ENCODE measurements at regions not wholly inside any gene's neighbourhood (a gene's known extent, or its start where the extent isn't known, plus 50 kb on each side); places are given as distances from the start of the nearest gene placed in this dataset.

GRCh38 chr20:9935285-9935684 is 96.4 kb upstream of the PAK5 start:
- Histone ChIP-seq H3K27ac (no peak overlapping the region), H3K36me3 (no peaks in the 10 kb centered on the region), H3K4me1 (no peaks in the 10 kb centered on the region), H3K27me3 (no peaks in the 10 kb centered on the region), H3K4me3 (no peak overlapping the region), H3K9me3 (peaks cover 0 to 5% (median 0%) of the 10 kb centered on the region in 3 donors)
- intact Hi-C loops (cut with DNase I; ENCODE audit: low total_unique reads) = no loop called here
- no peak for DNase-seq
- TF ChIP-seq CTCF (IDR thresholded peaks at IDR 0.05) = no peak

- no peak for DNase-seq
- H3K4me1 ChIP-seq = no peaks in the 10 kb centered on the region
- no peak for TF ChIP-seq CTCF (IDR thresholded peaks at IDR 0.05)
- H3K27ac ChIP-seq = no peak overlapping the region
- H3K4me3 ChIP-seq = no peak overlapping the region
- no peaks in the 10 kb centered on the region for H3K27me3 ChIP-seq
- no peaks in the 10 kb centered on the region for H3K36me3 ChIP-seq
- intact Hi-C loops (cut with DNase I; ENCODE audit: low total_unique reads) = no loop called here
- H3K9me3 ChIP-seq = no peaks in the 10 kb centered on the region
These were observed 91.3 kb upstream of the PAK5 start for GRCh38 chr20:9930142-9930541.

DNA sequence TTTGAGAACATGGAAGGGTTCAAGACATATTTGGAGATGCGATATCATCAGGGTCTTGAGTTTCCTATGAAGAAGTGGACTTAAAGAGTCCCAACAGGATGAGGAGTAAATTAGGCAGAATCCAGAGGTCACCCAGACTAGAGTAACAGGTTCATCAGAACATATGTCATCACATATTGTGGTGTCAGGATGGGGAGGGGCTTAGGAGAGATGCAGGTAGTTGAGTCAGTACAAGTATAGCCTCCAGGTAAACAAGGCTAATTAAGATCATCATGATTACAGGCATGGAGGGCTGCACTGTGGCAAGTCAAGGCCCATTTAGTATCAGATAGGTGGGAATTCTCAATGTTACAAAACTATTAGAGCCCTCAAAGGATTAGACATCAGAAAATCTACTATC is 90.1 kb upstream of the PAK5 start:
- H3K27ac ChIP-seq = no peak overlapping the region
- DNase-seq = no peak
- TF ChIP-seq CTCF (IDR thresholded peaks at IDR 0.05) = no peak

DNA sequence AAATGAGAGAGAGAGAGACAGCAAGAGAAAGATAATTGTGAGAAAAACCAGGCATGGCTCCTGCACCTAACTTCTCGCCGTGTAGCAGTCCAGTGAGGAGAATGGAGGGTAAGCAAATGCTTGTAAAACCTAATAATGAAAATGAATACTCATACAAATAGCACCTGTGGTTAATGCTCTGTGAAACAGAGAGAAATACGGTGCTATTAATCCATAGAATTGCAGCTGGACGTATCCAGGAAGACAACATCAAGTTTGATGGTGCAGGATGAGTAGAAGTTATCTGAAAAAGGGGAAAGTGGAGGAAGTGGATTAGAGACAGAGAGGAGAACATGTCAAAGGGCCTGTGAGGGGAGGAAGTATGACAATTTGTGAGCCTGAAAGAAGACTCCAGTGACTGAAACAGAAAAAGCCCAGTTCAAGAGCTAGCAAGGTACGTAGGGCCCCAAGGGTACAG is 89.4 kb upstream of the PAK5 start:
- no peak for TF ChIP-seq CTCF (IDR thresholded peaks at IDR 0.05)

More for the DNA sequence above, 90.1 kb upstream of the PAK5 start:
- Histone ChIP-seq H3K4me1 (no peaks in the 10 kb centered on the region), H3K9me3 (no peaks in the 10 kb centered on the region), H3K4me3 (no peak overlapping the region), H3K36me3 (no peaks in the 10 kb centered on the region), H3K27me3 (no peaks in the 10 kb centered on the region)
- intact Hi-C loops (cut with DNase I; ENCODE audit: low total_unique reads) = no loop called here

GRCh38 chr20:9927224-9927623 is 88.3 kb upstream of the PAK5 start:
- H3K27ac ChIP-seq = no peak overlapping the region

More for the DNA sequence above, 89.4 kb upstream of the PAK5 start:
- Histone ChIP-seq H3K27ac (no peak overlapping the region), H3K4me3 (no peak overlapping the region), H3K36me3 (no peaks in the 10 kb centered on the region), H3K27me3 (no peaks in the 10 kb centered on the region), H3K4me1 (no peaks in the 10 kb centered on the region), H3K9me3 (no peaks in the 10 kb centered on the region)
- DNase-seq = no peak
- intact Hi-C loops (cut with DNase I; ENCODE audit: low total_unique reads) = no loop called here

More at GRCh38 chr20:9927224-9927623, 88.3 kb upstream of the PAK5 start:
- Histone ChIP-seq H3K36me3 (no peaks in the 10 kb centered on the region), H3K4me3 (no peak overlapping the region), H3K4me1 (no peaks in the 10 kb centered on the region), H3K9me3 (no peaks in the 10 kb centered on the region), H3K27me3 (no peaks in the 10 kb centered on the region)
- TF ChIP-seq CTCF (IDR thresholded peaks at IDR 0.05) = no peak
- no peak for DNase-seq
- intact Hi-C loops (cut with DNase I; ENCODE audit: low total_unique reads) = no loop called here
